IPS-15b (cell line): ENCODE measurements at regions not wholly inside any gene's neighbourhood (a gene's known extent, or its start where the extent isn't known, plus 50 kb on each side); places are given as distances from the start of the nearest gene placed in this dataset.
"Not testable (repeated sequence)": the region's sequence is repeated elsewhere in the genome, so short reads cannot be mapped to it uniquely, and the experiment has no call there.

Experiments
- H3K27me3 ChIP-seq: one replicate; pipeline ENCODE4 v1.6.1; 2013; ENCODE audit warnings: low read length; ENCODE audit not compliant: control insufficient read depth, insufficient read depth
- H3K36me3 ChIP-seq: one replicate; pipeline ENCODE4 v1.6.1; 2013; ENCODE audit warnings: low read length; ENCODE audit not compliant: control insufficient read depth, insufficient read depth
- H3K4me1 ChIP-seq: one replicate; pipeline ENCODE4 v1.6.1; 2013; ENCODE audit warnings: mild to moderate bottlenecking, low read length; ENCODE audit not compliant: control insufficient read depth, insufficient read depth
- H3K4me3 ChIP-seq: one replicate; pipeline ENCODE4 v1.5.1; 2013; ENCODE audit warnings: low read depth, low read length
- H3K9ac ChIP-seq: one replicate; pipeline ENCODE4 v1.6.1; 2013; ENCODE audit warnings: low read depth, mild to moderate bottlenecking, low read length
- H3K9me3 ChIP-seq: one replicate; pipeline ENCODE4 v1.6.1; 2013; ENCODE audit warnings: mild to moderate bottlenecking, low read length; ENCODE audit not compliant: control insufficient read depth, insufficient read depth

DNA sequence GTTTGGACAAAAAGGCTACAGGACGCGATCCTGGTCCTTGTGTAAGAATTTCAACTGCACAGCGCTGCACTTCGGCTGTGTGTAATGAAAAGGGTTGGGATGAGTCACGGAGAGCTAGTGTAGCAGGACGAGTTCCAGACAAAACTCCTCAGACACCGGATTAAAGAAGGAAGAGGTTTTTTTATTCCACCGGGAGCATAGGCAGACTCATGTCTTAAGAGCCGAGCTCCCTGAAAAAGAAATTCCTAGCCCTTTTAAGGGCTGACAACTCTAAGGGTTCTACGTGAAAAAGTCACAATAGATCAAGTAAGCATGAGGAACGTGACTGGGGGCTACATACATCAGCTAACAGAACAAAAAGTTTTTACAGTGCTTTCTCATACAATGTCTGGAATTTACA, 54.8 kb upstream of the FAM90A1 start:
- H3K4me3 ChIP-seq, H3K9ac ChIP-seq, H3K36me3 ChIP-seq: not testable (repeated sequence)

GRCh38 chr12:8285681-8286080, 58.3 kb upstream of the FAM90A1 start:
- not testable (repeated sequence) for H3K9me3 ChIP-seq, H3K4me3 ChIP-seq, H3K27me3 ChIP-seq, H3K9ac ChIP-seq, H3K4me1 ChIP-seq, H3K36me3 ChIP-seq

More for the DNA sequence above, 54.8 kb upstream of the FAM90A1 start:
- H3K27me3 ChIP-seq, H3K4me1 ChIP-seq, H3K9me3 ChIP-seq: not testable (repeated sequence)

DNA sequence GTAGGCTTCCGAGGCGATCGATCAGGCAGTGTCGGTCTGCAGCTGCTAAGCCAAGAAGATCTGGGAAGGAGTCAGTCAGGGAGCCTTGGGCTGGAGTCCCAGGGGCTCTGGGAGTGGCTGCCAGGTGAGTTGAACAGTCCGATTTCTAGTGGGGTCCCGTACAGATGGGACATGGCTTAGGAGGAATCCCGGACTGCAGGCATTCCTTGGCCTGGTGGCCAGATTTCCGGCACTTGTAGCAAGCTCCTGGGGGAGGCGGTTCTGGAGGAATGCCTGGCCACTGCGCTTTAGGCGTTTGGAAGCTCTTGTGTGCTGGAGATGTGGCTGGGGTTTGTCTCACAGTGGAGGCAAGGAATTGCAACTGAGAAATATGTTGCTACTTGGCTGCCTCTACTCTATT, 64.3 kb upstream of the FAM90A1 start:
- not testable (repeated sequence) for H3K4me3 ChIP-seq, H3K9ac ChIP-seq, H3K27me3 ChIP-seq, H3K36me3 ChIP-seq, H3K4me1 ChIP-seq, H3K9me3 ChIP-seq

- not testable (repeated sequence) for H3K27me3 ChIP-seq, H3K9ac ChIP-seq, H3K9me3 ChIP-seq, H3K4me3 ChIP-seq, H3K36me3 ChIP-seq, H3K4me1 ChIP-seq
Measured at GRCh38 chr12:8294662-8295061, 67.2 kb upstream of the FAM90A1 start.

DNA sequence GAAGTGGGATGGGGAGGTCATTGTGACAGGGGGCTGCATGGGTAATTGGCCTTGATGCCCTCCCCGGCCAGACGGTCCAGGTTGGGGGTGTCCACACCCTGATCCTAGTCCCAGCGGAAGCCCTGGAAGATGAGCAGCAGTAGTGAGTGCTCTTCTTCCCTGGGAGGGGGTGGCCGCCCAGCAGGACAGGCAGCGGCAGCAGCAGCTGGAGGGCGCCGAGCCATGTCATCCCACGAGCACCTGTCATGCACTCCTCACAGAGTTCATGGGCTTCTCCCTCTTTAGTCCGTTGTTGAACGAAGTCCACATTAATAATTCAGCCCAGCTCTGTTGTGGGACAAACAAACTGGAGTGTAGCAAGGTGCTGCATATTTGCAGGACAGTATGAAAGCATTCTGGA, 81.2 kb upstream of the FAM90A1 start:
- not testable (repeated sequence) for H3K27me3 ChIP-seq, H3K4me3 ChIP-seq, H3K36me3 ChIP-seq, H3K9ac ChIP-seq, H3K9me3 ChIP-seq, H3K4me1 ChIP-seq

- H3K27me3 ChIP-seq, H3K36me3 ChIP-seq, H3K9ac ChIP-seq, H3K4me3 ChIP-seq, H3K9me3 ChIP-seq: not testable (repeated sequence)
- peaks cover 11% of the 10 kb centered on the region for H3K4me1 ChIP-seq
Measured at GRCh38 chr12:8315997-8316396, 88.6 kb upstream of the FAM90A1 start.

DNA sequence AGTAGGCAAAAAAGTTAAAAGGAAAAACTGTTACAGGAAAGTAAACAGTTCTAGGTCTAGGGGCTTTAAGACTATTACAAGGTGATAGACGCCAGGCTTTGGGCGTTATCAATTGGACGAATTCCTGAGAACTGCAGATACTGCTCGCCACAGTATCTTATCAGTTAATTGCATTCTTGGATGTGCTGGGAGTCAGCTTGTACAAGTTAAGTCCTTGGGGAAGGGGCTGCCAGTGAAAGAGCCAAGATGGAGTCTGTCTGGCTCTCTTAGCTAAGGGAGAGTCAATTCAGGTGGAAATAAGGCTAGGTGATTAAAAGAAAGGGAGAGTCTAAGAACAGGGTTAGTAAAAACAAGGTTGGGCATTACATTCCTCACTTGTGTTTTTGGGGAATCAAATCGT, 90.3 kb upstream of the FAM90A1 start:
- peaks cover 12% of the 10 kb centered on the region for H3K4me1 ChIP-seq
- not testable (repeated sequence) for H3K9ac ChIP-seq, H3K36me3 ChIP-seq, H3K4me3 ChIP-seq, H3K27me3 ChIP-seq, H3K9me3 ChIP-seq

DNA sequence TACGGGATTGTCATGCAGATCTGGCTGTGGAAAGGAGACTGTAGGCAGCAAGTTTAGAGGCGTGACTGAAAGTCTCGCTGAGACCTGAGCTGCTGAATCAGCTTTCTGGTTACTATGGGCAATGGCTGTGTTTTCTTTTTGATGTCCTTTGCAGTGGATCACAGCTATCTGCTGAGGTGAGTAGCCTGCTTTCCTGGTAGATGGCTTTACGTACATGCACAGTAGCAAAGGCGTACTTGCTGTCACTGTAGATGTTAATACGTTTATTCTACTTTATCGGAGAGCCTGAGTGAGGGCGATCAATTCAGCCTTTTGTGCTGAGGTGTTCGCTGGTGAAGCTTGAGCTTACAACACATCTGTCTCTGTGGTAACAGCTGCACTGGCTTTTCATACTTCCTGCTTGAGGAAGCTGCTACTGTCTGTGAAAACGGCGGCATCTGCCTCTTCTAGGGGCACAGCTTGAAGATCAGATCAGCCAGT, 92.9 kb upstream of the FAM90A1 start:
- not testable (repeated sequence) for H3K9ac ChIP-seq, H3K36me3 ChIP-seq, H3K27me3 ChIP-seq, H3K9me3 ChIP-seq, H3K4me3 ChIP-seq
- peaks cover 12% of the 10 kb centered on the region for H3K4me1 ChIP-seq

DNA sequence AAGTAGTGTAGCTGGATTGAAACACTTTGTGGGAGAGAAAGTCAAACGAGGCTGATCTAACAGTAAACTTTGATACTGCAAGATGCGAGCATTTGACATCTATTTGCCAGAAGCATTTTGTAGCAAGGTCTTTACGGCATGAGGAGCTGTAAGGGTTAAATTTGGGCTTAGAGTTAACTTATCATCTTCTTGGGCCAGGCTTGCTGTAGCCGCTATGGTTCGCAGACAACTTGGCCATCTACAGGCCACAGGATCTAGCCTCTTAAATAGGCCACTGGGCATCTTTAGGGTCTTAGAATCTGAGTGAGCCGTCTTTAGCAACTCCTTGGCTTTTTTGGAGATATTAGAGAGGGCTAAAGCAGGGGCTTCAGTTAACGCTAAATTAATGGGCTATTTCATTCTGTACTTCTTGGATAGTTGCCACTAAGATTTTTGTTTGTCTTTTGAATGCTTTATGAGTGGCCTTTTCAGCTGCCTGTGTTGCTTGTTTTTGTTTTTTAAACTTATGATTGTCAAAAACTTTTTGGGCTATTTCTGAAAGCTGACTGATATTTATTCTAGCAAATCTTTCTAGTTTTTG, 93.5 kb upstream of the FAM90A1 start:
- not testable (repeated sequence) for H3K27me3 ChIP-seq, H3K9ac ChIP-seq, H3K9me3 ChIP-seq, H3K36me3 ChIP-seq, H3K4me3 ChIP-seq
- H3K4me1 ChIP-seq, result peaks cover 12% of the 10 kb centered on the region

DNA sequence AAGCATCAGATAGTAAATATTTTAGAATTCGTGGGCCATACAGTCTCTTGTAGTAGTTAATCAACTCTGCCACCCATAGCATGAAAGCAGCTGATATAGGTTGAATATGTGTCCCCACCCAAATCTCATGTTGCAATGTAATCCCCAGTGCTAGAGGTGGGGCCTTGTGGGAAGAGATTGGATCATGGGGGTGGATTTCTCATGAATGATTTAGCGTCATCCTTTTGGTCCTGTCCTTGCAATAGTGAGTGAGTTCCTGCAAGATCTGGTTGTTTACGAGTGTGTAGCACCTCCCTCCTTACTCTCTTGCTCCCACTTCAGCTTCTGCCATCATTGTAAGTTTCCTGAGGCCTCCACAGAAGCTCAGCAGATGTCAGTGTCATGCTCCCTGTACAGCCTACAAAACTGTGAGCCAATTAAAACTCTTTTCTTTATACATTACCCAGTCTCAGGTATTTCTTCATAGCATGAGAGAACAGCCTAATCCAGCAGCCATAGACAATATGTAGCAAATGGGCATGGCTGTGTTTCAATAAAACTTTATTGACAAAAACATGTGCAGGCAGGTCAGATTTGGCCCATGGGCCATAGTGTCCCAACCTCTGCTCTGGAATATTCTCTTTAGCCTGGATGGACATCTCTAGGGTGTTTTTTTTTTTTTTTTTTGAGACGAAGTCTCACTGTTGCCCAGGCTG, 97.9 kb upstream of the FAM90A1 start:
- not testable (repeated sequence) for H3K9ac ChIP-seq, H3K9me3 ChIP-seq, H3K27me3 ChIP-seq, H3K4me1 ChIP-seq, H3K36me3 ChIP-seq, H3K4me3 ChIP-seq

DNA sequence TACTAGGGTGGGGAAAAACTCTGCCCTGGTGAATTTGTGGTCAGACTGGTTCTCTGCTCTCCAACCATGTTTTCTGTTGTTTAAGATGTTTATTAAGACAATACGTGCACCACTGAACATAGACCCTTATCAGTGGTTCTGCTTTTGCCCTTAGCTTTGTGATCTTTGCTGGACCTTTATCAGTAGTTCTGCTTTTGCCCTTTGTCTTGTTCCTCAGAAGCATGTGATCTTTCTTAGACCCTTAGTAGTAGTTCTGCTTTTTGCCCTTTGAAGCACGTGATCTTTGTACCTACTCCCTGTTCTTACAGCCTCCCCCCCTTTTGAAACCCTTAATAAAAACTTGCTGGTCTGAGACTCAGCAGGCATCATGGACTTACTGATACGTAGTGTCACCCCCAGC, 101.4 kb upstream of the FAM90A1 start:
- not testable (repeated sequence) for H3K4me3 ChIP-seq, H3K9me3 ChIP-seq, H3K36me3 ChIP-seq, H3K27me3 ChIP-seq, H3K4me1 ChIP-seq, H3K9ac ChIP-seq

DNA sequence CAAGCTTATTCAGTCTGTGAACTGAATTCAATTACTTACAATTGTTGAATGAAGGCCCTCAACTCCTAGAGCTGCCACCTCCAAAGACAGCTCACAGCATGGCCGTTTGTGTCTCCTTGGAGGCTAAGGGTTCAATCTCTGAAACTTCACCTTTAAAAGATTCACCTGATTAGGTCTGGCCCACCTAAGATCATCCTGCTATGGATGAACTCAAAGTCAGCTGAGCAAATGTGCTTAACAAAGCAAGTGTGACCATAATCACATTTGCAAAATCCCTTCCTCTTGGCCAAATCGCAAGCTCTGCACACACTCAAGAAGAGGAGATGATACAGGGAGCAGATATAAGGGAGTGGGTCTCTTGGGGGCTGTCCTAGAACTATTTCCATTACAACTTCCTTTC, 105.0 kb upstream of the FAM90A1 start:
- H3K9ac ChIP-seq, H3K4me1 ChIP-seq, H3K27me3 ChIP-seq, H3K4me3 ChIP-seq, H3K9me3 ChIP-seq, H3K36me3 ChIP-seq: not testable (repeated sequence)
